Kidney glomerular epithelial cell (primary cell): ENCODE measurements at regions not wholly inside any gene's neighbourhood (a gene's known extent, or its start where the extent isn't known, plus 50 kb on each side); places are given as distances from the start of the nearest gene placed in this dataset.
"Not testable (repeated sequence)": the region's sequence is repeated elsewhere in the genome, so short reads cannot be mapped to it uniquely, and the experiment has no call there.

Experiments used
- DNase-seq: peaks from one replicate; lab custom pipeline; 2025; lab: John Stamatoyannopoulos, UW

GRCh38 chr12:67842124-67842523 is 147.1 kb upstream of the IFNG-AS1 start:
- DNase-seq: no peak

DNA sequence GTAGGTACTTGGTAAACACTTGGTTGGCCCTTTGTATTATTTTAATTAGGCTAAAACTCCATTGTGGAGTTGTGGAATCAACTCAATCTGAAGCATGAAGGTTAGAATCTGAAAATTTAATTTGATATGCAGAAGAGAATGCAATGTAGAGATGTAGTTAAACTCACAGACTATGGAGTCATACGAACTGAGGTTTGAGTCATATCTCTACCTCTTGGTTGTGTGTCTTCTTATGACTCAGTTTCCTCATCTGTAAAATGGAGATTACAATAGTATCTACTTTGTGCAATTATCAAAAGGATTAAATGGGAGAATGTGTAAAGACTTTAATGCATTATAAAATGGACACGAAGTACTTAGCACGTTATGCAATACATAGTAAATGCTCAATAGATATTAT is 146.0 kb upstream of the IFNG-AS1 start:
- no peak for DNase-seq

GRCh38 chr12:67852701-67853100 is 136.5 kb upstream of the IFNG-AS1 start:
- no peak for DNase-seq

DNA sequence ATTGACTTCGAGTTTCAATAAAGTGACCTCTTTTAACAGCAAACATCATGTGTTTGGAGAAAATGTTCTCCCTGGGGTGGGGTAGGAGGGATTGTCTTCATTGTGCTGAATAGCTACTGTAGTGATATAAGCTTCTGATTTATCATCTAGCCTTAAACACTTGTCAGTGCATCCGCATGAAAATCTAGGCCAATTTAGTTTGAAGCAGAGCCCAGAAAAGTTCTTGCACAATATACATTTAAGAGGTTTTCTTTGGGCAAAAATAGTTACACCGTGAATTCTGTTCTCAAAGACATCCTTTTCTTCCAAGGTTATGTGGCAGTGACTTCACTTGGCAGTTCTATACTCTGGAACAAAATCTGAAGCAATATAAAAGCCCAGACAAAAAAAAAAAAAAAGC is 136.0 kb upstream of the IFNG-AS1 start:
- no peak for DNase-seq

DNA sequence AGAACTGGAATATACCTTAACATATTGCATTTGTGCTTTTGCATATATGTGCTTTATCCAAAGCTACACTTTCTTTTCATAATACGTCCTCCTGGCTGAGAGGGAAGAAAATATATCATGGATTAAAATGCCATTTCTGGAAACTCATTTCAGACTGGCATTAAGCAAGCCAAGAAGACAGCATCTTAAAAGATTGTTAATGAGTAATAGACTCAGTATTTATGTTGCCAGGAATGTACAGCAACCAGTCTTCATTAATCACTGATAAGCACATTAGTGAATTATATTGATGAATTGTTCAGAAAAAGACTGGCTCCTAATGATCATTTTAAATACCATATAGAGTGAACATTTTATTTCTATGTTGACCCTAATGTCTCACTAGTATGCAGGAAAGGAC is 134.9 kb upstream of the IFNG-AS1 start:
- DNase-seq: no peak

- no peak for DNase-seq
Observed at GRCh38 chr12:67855103-67855502, 134.1 kb upstream of the IFNG-AS1 start.

GRCh38 chr12:67871231-67871630 is 118.0 kb upstream of the IFNG-AS1 start:
- no peak for DNase-seq

- DNase-seq: no peak
Observed at GRCh38 chr12:67873355-67873754, 115.9 kb upstream of the IFNG-AS1 start.

GRCh38 chr12:67876305-67876915 is 112.8 kb upstream of the IFNG-AS1 start:
- no peak for DNase-seq

GRCh38 chr12:67877727-67878126 is 111.5 kb upstream of the IFNG-AS1 start:
- no peak for DNase-seq

DNA sequence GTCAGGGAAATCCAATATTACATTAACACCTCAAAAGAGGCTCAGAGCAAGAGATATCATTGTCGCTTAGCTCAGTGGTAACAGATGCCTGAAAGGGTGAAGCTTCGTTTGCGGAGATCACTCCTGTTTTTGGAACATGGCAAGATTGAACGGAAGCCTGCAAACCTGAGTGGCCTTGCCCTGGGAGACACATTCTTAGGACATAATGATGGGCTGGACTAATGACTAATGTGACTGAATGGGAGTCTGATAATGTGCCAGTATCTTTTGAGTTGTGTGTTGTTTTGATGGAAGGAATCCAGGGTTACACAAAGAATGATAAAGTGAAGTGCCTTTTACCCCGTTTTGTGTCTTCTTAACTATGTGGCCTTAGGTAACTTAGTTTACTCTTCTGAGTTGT is 109.3 kb upstream of the IFNG-AS1 start:
- no peak for DNase-seq

- no peak for DNase-seq
Observed at GRCh38 chr12:67881565-67881964, 107.7 kb upstream of the IFNG-AS1 start.

DNA sequence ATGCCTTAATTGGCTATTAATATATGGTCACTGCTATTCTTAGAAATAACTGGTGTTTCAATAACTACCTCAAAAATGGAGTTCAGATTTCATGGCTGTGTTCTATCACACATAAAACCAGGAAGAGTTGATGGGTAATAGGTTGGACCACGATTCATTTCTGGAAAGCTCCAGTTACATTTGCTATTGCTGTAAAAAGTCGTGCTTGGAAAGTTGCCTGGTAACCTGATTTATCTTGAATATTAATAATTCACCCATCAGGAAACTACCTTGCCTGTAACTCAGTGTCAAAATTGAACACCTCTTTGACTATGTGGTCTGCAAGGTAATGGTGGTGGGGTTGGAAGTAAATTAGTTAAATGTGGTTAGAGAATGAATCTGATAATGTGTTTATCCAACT is 104.7 kb upstream of the IFNG-AS1 start:
- DNase-seq: peak; percentile 31

DNA sequence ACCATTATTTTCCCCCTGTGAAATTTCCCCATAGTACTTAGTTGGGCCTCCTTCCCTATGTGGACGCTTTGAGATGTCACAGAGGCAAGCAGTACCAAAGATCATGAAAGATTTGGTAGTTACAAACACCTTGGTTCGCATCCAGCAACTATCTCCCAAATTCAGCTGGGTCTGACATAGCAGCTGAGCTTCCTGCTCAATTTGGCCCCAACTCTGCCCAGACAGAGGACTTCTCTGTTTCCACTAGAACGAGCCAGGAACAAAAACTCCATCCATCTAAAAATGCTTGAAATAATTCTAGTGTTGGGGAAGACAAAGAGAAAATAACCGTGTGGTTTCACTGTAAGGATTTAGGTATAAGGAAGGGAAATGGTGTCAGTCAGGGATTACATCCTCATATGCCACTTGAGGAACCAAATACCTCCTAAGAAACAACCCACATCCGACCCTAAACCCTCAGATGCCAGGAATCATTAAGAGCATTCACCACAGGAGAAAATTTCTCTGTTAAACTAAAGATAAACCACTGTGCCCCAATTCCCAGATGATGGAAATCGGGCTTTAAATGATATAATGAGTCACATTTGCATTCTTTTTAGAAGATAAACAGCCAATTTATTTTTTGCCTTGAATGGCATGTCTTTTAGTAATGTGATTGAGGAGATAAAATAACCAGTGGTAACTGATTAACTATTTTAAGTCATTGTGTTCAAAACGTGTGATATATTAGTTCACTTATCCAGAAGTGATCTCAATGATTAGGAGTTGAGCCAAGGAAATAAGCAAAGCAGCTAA is 103.7 kb upstream of the IFNG-AS1 start:
- peak; percentile 56 for DNase-seq

GRCh38 chr12:67887065-67887464 is 102.2 kb upstream of the IFNG-AS1 start:
- no peak for DNase-seq

DNA sequence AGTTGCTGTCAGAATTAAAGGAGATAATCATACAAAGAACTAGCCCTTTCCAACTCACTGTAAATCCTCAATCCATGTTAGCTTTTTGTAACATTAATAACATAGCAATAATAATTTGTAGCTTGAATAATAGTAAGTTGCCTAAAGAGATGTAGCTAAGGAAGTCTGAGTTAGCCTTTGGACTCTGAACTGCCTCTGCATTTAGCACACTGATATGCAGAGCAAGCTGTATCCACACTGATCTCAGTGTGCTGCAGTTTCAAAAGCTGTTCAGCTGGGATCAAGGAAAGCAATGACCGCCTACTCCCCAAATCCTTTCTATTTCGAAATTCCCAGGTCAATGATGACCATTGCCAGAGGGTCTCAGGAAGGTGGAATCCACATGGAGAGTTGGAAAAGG is 99.3 kb upstream of the IFNG-AS1 start:
- no peak for DNase-seq

DNA sequence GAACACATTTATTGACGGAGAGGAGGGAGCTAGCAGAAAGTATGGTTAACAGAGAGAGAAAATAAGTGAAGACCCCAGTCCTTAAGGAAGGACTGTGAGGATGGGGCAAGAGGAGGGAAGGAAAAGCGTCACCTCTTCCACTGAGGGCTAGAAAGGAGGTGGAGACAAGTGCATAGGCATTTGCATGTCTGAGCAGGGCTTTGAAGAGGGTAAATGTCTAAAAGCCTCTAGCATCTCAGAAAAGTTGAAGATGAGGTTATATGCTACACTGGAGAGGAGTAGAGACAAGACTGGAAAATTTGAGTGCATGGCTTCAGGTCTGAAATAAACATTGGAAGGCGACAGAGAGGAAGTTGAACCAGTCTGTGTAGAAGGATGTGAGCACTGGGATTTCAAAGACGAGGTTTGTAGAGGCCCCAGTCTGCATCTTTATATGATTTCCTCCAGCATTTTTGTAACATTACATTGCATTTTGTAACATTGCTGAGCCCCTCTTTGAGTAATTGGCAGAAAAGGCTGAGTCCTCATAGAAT is 98.5 kb upstream of the IFNG-AS1 start:
- DNase-seq: no peak

- no peak for DNase-seq
Observed at GRCh38 chr12:67891596-67891995, 97.7 kb upstream of the IFNG-AS1 start.

- DNase-seq: no peak
Observed at GRCh38 chr12:67892259-67893021, 96.8 kb upstream of the IFNG-AS1 start.

DNA sequence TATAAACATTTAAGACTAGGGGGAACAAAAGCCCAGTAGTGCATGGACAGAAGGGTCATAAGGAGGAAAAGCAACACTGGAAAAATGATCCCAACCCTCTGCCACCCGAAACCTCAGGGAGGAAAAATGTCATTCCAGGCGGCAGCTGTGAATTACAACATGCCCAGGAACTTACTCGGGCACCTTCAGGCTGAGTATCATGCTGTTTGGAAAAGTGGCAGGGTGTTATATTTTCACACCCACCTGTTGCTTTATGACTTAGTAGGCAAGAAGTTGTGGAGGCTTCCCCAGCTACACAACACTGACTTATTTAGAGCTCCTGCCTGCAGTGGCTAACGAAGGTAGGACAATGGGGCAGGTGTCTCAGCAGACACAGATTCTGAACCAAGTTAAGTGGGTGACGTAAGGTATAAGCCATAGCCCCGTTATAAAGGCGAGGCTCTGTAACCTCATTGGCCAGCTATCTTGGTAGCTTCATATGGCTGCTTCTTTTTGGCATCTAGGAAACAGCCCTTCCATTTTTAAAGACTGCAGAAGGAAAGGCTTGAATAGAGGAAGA is 96.1 kb upstream of the IFNG-AS1 start:
- DNase-seq: no peak

- not testable (repeated sequence) for DNase-seq
Observed at GRCh38 chr12:67900418-67900817, 88.8 kb upstream of the IFNG-AS1 start.

DNA sequence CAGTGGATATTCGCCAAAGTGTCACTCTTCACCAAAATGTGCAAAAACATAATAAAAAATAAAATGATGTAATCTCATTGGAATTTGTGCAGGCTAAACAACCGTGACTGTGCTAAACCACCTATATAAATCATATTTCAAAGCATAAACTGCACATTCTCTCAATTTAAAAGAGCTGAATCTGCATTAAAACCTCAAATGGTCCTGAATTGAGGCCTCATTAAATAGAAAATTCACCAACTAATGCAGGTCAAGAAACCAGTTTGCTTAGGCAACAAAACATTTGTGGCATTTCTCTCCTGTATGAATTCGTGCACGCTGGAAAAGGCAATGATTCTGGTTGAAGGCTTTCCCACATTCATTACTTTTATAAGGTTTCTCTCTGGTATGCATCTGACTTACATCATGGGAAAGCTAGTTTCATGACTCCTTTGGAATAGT is 80.1 kb upstream of the IFNG-AS1 start:
- peak; percentile 88 for DNase-seq
